GM19328 (cell line): ENCODE measurements at regions not wholly inside any gene's neighbourhood (a gene's known extent, or its start where the extent isn't known, plus 50 kb on each side); places are given as distances from the start of the nearest gene placed in this dataset.

ENCODE experiments used
- ATAC-seq: cut with Tn5 transposase; IDR thresholded peaks from one replicate; pipeline ENCODE4 v1.9.1; 2021; ENCODE audit warnings: mild to moderate bottlenecking, moderate library complexity; ENCODE audit not compliant: unreplicated experiment

- ATAC-seq, result peak; percentile 53
Measured at GRCh38 chr3:177300039-177300833, 103.0 kb upstream of the TBL1XR1 start.

GRCh38 chr3:177300842-177301241 lies 103.6 kb upstream of the TBL1XR1 start:
- ATAC-seq, result no peak

GRCh38 chr3:177306252-177306651 lies 109.0 kb upstream of the TBL1XR1 start:
- no peak for ATAC-seq

- no peak for ATAC-seq
Measured at GRCh38 chr3:177307391-177307790, 110.1 kb upstream of the TBL1XR1 start.

GRCh38 chr3:177307826-177308225 lies 110.5 kb upstream of the TBL1XR1 start:
- no peak for ATAC-seq

GRCh38 chr3:177308286-177308685 lies 111.0 kb upstream of the TBL1XR1 start:
- no peak for ATAC-seq

GRCh38 chr3:177308911-177309310 lies 111.6 kb upstream of the TBL1XR1 start:
- ATAC-seq, result no peak

- ATAC-seq, result no peak
Measured at GRCh38 chr3:177312491-177312890, 115.2 kb upstream of the TBL1XR1 start.

- peak; percentile 45 for ATAC-seq
Measured at GRCh38 chr3:177314897-177315296, 117.6 kb upstream of the TBL1XR1 start.

- ATAC-seq, result no peak
Measured at GRCh38 chr3:177317247-177317646, 120.0 kb upstream of the TBL1XR1 start.

- ATAC-seq, result no peak
Measured at GRCh38 chr3:177318559-177318958, 121.3 kb upstream of the TBL1XR1 start.

- no peak for ATAC-seq
Measured at GRCh38 chr3:177320765-177321247, 123.5 kb upstream of the TBL1XR1 start.

GRCh38 chr3:177321819-177322218 lies 124.5 kb upstream of the TBL1XR1 start:
- ATAC-seq, result no peak

- ATAC-seq, result no peak
Measured at GRCh38 chr3:177322881-177323280, 125.6 kb upstream of the TBL1XR1 start.

- ATAC-seq, result no peak
Measured at GRCh38 chr3:177329854-177330253, 132.6 kb upstream of the TBL1XR1 start.

- ATAC-seq, result no peak
Measured at GRCh38 chr3:177330779-177331178, 133.5 kb upstream of the TBL1XR1 start.

- ATAC-seq, result no peak
Measured at GRCh38 chr3:177331203-177331835, 134.0 kb upstream of the TBL1XR1 start.

- ATAC-seq, result no peak
Measured at GRCh38 chr3:177332955-177333354, 135.7 kb upstream of the TBL1XR1 start.

- no peak for ATAC-seq
Measured at GRCh38 chr3:177333533-177334520, 136.5 kb upstream of the TBL1XR1 start.

GRCh38 chr3:177334803-177335202 lies 137.5 kb upstream of the TBL1XR1 start:
- no peak for ATAC-seq

- no peak for ATAC-seq
Measured at GRCh38 chr3:177335728-177336127, 138.4 kb upstream of the TBL1XR1 start.
